Epithelial cell of esophagus (primary cell): ENCODE measurements at regions not wholly inside any gene's neighbourhood (a gene's known extent, or its start where the extent isn't known, plus 50 kb on each side); places are given as distances from the start of the nearest gene placed in this dataset.

Experiments
- DNase-seq: peaks from one replicate; pipeline ENCODE4 v3.0.0; 2010; ENCODE audit warnings: low read depth
- H3K4me3 ChIP-seq: 2 replicates; pipeline ENCODE4 v1.5.1; 2011; ENCODE audit warnings: mild to moderate bottlenecking, low read length, control low read depth
- TF ChIP-seq, protein P1 (sequence below): IDR thresholded peaks from 2 replicates; pipeline ENCODE4 v1.5.1; 2011; ENCODE audit warnings: low read depth, mild to moderate bottlenecking, low read length, control low read depth, inconsistent platforms; ENCODE audit not compliant: insufficient read depth; ENCODE audit errors: missing control alignments

DNA sequence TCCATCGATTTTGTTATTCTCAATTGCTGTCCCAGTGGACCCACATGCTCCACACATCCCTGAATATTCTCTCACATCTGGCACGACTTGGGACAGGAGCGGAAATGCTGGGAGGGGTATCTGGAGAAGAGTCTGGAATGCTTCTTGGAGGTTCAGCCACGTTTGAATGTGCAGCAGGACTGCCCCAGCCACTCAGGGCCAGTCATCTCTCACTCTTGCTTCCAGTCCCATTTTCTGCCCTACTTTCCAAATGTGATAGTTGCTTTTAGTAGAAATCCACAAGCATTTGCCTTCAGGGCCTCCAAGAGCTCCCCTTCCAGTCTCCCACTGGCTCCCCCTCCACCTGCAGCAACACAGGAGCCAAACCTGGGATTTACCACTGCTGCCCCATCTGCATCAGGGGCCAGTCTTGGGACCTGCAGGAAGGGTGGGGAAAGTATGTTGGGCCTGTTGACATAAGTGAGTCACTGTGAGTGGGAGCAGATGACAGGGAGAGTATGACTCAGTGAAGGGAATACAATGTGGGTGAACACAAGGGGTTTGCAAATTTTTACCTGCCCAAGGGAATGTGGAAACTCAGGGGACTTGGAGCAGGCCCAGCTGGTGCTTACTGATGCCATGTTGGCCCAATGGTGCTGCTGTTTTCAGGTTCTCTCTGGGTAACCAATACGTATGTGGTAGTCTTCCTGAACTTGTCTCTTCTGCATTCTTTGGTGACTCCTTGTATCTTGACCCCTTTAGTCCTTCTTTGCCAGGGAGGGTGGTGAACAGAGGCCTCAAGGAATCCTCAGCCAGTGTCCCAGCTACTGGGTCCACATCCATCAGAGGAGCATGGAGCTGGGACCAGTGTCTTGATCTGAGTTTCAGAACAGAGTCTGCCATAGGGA lies 78.8 kb upstream of the CRHR1 start:
- no peak overlapping the region for H3K4me3 ChIP-seq
- TF ChIP-seq, protein P1, sequence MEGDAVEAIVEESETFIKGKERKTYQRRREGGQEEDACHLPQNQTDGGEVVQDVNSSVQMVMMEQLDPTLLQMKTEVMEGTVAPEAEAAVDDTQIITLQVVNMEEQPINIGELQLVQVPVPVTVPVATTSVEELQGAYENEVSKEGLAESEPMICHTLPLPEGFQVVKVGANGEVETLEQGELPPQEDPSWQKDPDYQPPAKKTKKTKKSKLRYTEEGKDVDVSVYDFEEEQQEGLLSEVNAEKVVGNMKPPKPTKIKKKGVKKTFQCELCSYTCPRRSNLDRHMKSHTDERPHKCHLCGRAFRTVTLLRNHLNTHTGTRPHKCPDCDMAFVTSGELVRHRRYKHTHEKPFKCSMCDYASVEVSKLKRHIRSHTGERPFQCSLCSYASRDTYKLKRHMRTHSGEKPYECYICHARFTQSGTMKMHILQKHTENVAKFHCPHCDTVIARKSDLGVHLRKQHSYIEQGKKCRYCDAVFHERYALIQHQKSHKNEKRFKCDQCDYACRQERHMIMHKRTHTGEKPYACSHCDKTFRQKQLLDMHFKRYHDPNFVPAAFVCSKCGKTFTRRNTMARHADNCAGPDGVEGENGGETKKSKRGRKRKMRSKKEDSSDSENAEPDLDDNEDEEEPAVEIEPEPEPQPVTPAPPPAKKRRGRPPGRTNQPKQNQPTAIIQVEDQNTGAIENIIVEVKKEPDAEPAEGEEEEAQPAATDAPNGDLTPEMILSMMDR, result no peak
- DNase-seq, result peak; percentile 96

DNA sequence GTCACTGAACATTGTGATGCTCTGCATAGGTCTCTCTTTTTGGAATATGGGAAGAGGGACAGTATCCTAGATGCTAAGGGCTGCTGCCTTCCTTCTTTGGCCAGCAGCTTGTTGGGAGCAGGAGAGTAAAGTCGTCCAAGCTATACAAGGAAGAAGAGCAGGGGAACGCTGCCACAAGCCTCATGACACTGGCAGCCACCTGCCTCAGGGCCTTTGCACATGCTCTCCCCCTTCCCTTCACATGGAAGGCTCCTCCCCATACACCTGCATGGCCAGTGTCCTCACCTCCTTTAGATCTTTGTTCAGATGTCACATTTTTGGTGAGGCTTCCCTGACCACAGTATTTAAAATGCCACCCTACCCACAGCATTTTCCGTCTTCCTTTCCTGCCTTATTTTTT lies 78.1 kb upstream of the CRHR1 start:
- DNase-seq, result no peak
- no peak overlapping the region for H3K4me3 ChIP-seq
- TF ChIP-seq, protein P1, result no peak

DNA sequence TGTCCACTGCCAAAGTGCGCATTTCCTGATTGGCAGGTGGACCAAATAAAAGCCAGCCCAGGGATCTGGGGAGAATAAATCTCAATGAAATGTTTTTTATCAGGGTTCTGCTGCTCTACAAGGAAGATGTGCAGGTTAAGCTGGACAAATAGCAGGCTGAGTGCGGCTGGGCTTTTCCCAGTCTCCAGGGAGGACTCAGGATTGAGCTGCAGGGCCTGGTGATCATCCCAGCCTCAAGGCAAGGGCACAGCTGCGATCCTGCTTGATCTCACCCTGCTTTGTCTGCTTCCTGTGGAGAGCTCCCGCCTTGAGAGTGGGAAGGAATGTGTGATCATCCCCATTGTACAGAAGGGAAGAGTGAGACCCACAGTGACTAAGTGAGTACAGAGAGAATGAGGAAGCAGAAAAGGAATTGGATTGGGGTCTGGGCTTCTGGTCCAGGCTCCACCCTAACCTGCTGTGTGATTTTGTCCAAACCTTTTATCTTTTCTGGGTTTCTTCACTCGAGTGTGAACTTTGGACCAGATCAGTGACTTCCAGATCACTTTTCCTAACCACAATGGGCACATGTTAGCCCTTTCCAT lies 75.3 kb upstream of the CRHR1 start:
- no peak for DNase-seq
- H3K4me3 ChIP-seq, result no peak overlapping the region
- TF ChIP-seq, protein P1, result no peak

DNA sequence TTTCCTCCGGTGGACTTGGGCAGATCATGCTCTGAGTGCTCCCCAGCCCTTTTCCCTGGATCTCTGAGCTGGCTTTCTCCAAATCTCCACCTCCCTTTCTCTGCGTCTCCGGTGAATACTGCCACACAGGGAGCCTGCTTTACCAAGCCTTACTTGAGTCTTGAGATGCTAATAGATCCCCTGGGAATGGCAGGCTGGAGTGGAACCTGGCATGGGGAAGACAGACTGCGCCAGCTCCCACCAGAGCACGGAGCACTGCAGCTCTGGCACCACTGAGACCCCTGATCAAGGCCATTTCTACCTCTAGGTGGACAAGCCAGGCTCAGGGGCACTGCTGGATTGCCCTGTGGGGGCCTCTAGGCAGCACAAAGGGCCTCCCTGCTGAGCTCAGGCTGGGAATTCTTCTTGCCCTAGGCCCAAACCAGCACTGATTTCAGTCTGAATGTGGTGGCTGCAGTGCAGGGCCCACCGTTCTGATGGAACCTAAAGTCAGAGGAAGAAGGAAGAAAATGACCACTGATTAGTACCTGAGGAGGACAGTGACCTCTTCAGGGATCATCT lies 74.3 kb upstream of the CRHR1 start:
- no peak for DNase-seq
- TF ChIP-seq, protein P1, result no peak
- no peak overlapping the region for H3K4me3 ChIP-seq

DNA sequence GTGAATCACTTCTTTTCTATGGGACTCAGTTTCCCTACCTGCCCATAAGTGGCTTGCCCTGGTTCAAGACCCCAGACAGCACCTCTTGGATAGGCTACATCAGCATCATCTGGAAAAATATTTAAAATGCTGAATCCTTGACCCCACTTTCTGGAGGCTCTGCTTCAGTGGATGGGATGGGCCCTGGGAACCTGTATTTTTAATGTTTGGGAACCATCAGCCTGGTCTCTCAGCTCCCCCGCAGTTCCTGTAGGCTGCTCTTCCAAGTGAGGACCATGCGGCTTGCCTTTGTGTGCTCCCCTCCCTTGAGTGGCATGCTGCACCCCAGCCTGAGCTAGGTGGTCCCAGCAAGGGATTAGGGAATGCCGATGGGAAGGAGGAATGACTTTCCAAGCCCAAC lies 68.3 kb upstream of the CRHR1 start:
- TF ChIP-seq, protein P1, result no peak
- H3K4me3 ChIP-seq, result no peak overlapping the region
- DNase-seq, result no peak

DNA sequence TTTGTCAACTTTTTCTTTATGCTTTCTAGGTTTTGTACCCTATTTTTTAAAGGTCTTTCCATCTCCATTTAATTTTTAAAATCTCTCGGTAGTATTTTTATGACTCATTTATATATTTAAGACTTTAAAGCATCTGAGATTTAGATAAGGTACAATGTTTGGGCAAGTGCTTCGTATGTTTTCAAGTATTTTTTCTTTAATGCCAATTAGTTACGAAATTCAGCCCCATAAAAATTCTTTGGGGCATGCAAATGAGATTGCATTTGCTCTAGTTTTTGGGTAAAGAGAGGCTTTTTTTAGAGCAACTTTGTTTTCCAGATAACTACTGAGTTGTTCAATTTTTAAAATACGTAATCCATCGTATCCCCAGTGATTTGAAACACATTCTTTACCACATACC lies 65.3 kb upstream of the CRHR1 start:
- TF ChIP-seq, protein P1, result no peak
- DNase-seq, result no peak
- no peak overlapping the region for H3K4me3 ChIP-seq
